ENCODE measurements at regions not wholly inside any gene's neighbourhood (a gene's known extent, or its start where the extent isn't known, plus 50 kb on each side); places are given as distances from the start of the nearest gene placed in this dataset.

DNA sequence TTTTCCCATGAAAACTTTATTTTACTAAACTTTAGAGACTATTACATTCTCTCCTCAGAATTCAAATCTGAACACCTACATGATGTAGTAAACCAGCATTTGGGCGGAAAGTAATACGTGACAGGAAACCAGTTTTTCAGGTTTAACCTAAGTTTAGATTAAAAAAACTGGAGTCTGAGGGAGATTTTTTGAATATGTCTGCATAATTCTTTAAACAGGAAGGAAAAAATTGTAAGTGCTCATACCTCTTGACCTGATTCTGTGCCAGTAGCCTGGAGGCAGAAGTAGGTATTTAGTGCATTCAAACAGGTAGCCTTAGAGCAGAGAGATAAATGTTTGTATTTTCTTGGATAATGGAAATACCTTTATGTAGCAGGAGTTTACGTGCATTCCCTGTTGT is 224.3 kb downstream of the MDFIC start:
- Histone ChIP-seq H3K4me1 (ENCODE audit: control insufficient read depth in 2 of 3, insufficient read depth in 2 of 3, low read depth in 1 of 3, low read length in 3 of 3) (peaks cover 0 to 3% (median 0%) of the 10 kb centered on the region in 3 donors), H3K9me3 (ENCODE audit: control insufficient read depth in 2 of 3, insufficient read depth in 1 of 3, low read length in 3 of 3) (no peaks in the 10 kb centered on the region), H3K27me3 (ENCODE audit: control insufficient read depth, insufficient read depth, low read length) (no peaks in the 10 kb centered on the region), H3K27ac (ENCODE audit: low read depth in 2 of 2, low read length in 2 of 2) (no peak overlapping the region), H3K4me3 (ENCODE audit: low read length in 3 of 3) (no peak overlapping the region), H3K36me3 (ENCODE audit: control insufficient read depth in 2 of 3, insufficient read depth in 3 of 3, low read length in 3 of 3) (no peaks in the 10 kb centered on the region), H3K9ac (ENCODE audit: low read length in 3 of 3) (no peak overlapping the region)
- FAIRE-seq: no peak
- TF ChIP-seq, protein P1, sequence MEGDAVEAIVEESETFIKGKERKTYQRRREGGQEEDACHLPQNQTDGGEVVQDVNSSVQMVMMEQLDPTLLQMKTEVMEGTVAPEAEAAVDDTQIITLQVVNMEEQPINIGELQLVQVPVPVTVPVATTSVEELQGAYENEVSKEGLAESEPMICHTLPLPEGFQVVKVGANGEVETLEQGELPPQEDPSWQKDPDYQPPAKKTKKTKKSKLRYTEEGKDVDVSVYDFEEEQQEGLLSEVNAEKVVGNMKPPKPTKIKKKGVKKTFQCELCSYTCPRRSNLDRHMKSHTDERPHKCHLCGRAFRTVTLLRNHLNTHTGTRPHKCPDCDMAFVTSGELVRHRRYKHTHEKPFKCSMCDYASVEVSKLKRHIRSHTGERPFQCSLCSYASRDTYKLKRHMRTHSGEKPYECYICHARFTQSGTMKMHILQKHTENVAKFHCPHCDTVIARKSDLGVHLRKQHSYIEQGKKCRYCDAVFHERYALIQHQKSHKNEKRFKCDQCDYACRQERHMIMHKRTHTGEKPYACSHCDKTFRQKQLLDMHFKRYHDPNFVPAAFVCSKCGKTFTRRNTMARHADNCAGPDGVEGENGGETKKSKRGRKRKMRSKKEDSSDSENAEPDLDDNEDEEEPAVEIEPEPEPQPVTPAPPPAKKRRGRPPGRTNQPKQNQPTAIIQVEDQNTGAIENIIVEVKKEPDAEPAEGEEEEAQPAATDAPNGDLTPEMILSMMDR (IDR thresholded peaks at IDR 0.05; ENCODE audit: borderline replicate concordance, extremely low read depth, insufficient read depth): no peak
- DNase-seq: peak in 3 of 5 donors; percentile 39 to 80 (median 71)
- intact Hi-C loops (cut with DNase I): no loop called here

DNA sequence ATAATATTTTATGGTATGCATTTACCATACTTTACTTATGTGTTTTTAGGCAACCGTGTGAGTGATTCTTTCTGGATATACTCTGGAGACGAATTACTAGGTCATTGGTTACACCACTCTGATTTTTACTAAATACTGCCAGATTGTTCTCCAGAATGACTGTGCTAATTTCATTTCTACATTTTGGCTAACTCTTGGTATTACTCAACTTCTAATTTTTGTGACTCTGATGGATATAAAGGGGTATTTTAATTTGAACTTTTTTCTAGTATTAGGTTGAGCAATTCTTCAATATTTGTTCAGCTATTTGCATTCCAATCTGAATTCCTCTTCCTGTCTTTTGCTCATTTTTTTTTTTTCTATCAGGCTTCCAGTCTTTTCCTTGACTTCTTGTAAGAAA is 223.6 kb downstream of the MDFIC start:
- no peak for FAIRE-seq
- no peak for DNase-seq
- Histone ChIP-seq H3K9me3 (ENCODE audit: control insufficient read depth in 2 of 3, insufficient read depth in 1 of 3, low read length in 3 of 3) (no peaks in the 10 kb centered on the region), H3K4me3 (ENCODE audit: low read length in 3 of 3) (no peak overlapping the region), H3K27ac (ENCODE audit: low read depth in 2 of 2, low read length in 2 of 2) (no peak overlapping the region), H3K27me3 (ENCODE audit: control insufficient read depth, insufficient read depth, low read length) (no peaks in the 10 kb centered on the region), H3K36me3 (ENCODE audit: control insufficient read depth in 2 of 3, insufficient read depth in 3 of 3, low read length in 3 of 3) (no peaks in the 10 kb centered on the region), H3K4me1 (ENCODE audit: control insufficient read depth in 2 of 3, insufficient read depth in 2 of 3, low read depth in 1 of 3, low read length in 3 of 3) (peaks cover 0 to 3% (median 0%) of the 10 kb centered on the region in 3 donors), H3K9ac (ENCODE audit: low read length in 3 of 3) (no peak overlapping the region)
- intact Hi-C loops (cut with DNase I): no loop called here
- TF ChIP-seq, protein P1 (IDR thresholded peaks at IDR 0.05; ENCODE audit: borderline replicate concordance, extremely low read depth, insufficient read depth): no peak

DNA sequence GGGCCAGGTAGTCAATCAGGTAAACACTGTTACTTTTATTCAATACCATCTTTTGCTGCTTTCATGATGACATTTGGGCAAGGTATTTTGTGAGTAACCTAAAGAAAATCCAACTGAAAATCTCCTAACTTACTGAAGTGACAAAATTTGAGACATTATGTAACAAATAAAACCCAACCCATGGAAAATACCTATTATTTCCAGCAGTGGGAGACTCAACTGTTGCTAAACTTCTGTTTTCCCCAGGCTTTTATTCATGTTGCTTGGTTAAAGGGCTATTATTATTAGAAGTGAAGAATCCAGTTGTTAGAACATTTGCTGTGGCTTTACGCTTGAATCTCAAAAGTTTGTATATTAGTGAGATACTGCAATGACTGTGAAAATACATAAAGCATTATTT is 215.9 kb downstream of the MDFIC start:
- Histone ChIP-seq H3K4me3 (ENCODE audit: low read length in 3 of 3) (no peak overlapping the region), H3K27ac (ENCODE audit: low read depth in 2 of 2, low read length in 2 of 2) (no peak overlapping the region), H3K27me3 (ENCODE audit: control insufficient read depth, insufficient read depth, low read length) (no peaks in the 10 kb centered on the region), H3K36me3 (ENCODE audit: control insufficient read depth in 2 of 3, insufficient read depth in 3 of 3, low read length in 3 of 3) (no peaks in the 10 kb centered on the region), H3K9ac (ENCODE audit: low read length in 3 of 3) (no peak overlapping the region), H3K4me1 (ENCODE audit: control insufficient read depth in 2 of 3, insufficient read depth in 2 of 3, low read depth in 1 of 3, low read length in 3 of 3) (no peaks in the 10 kb centered on the region), H3K9me3 (ENCODE audit: control insufficient read depth in 2 of 3, insufficient read depth in 1 of 3, low read length in 3 of 3) (no peaks in the 10 kb centered on the region)
- DNase-seq (no peak), FAIRE-seq (no peak)
- TF ChIP-seq, protein P1 (IDR thresholded peaks at IDR 0.05; ENCODE audit: borderline replicate concordance, extremely low read depth, insufficient read depth): no peak
- intact Hi-C loops (cut with DNase I): no loop called here

DNA sequence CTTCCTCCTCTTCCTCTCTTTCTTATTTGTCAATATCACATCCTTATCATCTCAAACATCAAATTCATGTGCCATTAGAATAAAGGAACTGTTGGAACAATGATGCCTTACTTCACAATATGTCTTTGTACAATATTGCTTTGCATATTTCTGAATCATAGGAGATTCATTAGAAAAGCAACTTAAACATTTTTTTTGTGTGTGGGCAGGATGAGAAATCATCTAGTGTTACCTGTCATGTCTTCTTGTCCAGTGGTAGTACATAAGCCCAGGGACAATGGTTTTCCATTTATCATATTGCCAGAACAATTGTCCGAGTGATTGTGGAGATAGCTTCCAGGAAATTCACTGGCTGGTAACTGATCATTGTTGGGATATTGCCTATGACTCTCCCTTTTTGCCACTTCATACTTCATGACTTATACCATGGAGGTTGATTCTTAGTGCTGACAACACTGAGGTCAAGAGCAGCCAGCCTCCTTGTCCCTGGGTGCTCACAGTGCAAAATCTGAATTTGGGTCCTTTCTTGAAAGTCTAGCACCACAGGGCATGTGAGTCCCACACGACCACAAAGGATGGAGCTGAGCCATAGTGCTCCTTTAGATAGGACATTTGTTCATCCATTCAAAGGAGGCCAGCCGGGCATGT is 215.0 kb downstream of the MDFIC start:
- TF ChIP-seq, protein P1 (IDR thresholded peaks at IDR 0.05; ENCODE audit: borderline replicate concordance, extremely low read depth, insufficient read depth): no peak
- H3K36me3 ChIP-seq (ENCODE audit: control insufficient read depth in 2 of 3, insufficient read depth in 3 of 3, low read length in 3 of 3): no peaks in the 10 kb centered on the region
- H3K4me3 ChIP-seq (ENCODE audit: low read length in 3 of 3): no peak overlapping the region
- intact Hi-C loops (cut with DNase I): no loop called here
- no peaks in the 10 kb centered on the region for H3K4me1 ChIP-seq (ENCODE audit: control insufficient read depth in 2 of 3, insufficient read depth in 2 of 3, low read depth in 1 of 3, low read length in 3 of 3)
- no peak overlapping the region for H3K9ac ChIP-seq (ENCODE audit: low read length in 3 of 3)
- H3K9me3 ChIP-seq (ENCODE audit: control insufficient read depth in 2 of 3, insufficient read depth in 1 of 3, low read length in 3 of 3): no peaks in the 10 kb centered on the region
- DNase-seq: no peak
- FAIRE-seq: no peak
- no peak overlapping the region for H3K27ac ChIP-seq (ENCODE audit: low read depth in 2 of 2, low read length in 2 of 2)
- H3K27me3 ChIP-seq (ENCODE audit: control insufficient read depth, insufficient read depth, low read length): no peaks in the 10 kb centered on the region
